ENCODE measurements at regions not wholly inside any gene's neighbourhood (a gene's known extent, or its start where the extent isn't known, plus 50 kb on each side); places are given as distances from the start of the nearest gene placed in this dataset.
A peak's percentile ranks its signal among the peaks of the same experiment; 100 is the strongest.

DNA sequence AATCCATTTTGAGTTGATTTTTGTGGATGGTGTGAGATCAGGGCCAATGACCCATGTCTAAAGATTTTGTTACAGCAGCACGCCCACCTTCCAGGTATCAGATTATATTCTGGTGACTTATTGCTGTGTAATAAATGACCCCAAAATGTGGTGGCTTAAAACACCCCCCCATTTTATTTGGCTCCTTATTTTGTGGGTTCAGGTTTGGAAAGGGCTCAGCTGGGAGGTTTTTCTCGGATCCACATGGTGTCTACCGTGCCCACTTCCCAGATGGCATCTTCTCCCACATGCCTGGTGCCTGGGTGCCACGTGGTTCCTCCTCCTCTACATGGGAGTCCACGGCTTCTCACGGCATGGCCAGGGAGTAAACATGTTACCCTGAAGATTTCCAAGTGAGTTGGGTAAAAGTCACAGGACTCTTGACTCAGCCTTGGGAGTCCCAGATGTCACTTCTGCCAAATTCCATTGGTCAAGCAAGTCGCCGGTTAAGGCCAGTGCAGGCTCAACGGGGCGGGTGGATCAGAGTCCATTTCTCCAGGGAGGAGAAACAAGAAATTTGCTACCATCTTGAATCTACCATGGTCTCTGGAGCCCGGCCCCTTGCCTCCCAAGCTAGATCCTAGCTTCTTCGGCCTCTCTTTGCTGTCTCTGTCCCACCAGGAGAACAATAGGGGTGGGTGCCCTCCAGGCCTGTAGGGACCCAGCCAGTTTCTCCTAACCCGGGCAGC lies 214.3 kb downstream of the KIF26A start:
- DNase-seq: no peak
- H3K9me3 ChIP-seq (replicated peaks; ENCODE audit: control insufficient read depth, low read depth, low read length): peaks cover 10% of the 10 kb centered on the region
- 91% methylated on average over 4 of the region's 13 CpGs for WGBS (ENCODE audit: insufficient coverage)

DNA sequence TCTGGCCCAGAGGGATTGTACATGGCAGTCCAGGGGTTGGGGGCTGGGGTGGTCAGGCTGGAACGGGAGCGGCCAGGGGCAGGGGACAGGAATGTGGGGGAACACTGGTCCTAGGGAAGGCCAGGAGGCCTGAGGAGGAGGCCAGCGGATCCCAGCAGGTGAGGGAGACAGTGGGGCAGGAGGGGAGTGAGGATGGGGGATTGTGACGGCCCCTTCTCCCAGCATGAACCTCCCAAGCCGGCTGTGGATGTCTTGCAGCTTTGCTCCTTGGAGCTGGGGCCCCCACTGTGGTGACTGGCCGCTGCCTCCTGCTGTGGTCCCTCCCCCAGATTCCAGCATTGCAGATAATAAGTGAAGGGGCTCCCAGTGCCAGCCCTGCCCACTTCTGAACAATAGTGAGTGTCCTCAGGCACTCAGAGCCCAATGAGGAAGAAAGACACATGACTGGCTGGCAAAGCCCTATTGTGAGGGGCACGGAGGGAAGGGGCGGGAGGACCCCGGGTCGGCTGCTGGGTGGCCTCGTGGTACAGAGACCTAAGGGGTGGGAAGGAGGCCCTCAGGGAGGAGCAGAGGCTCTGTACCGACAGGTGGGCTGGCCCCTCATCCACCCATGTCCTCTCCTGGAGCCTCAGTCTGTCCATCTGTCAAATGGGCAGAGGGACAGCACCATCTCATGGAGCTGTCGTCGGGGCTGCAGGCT lies 215.0 kb downstream of the KIF26A start:
- Histone ChIP-seq H3K36me3 (ENCODE audit: control insufficient read depth, insufficient read depth, low read length) (no peaks in the 10 kb centered on the region), H3K4me1 (ENCODE audit: control insufficient read depth, insufficient read depth, low read length) (peaks cover 46% of the 10 kb centered on the region), H3K9me3 (replicated peaks; ENCODE audit: control insufficient read depth, low read depth, low read length) (peaks cover 10% of the 10 kb centered on the region), H3K4me3 (ENCODE audit: low read length) (no peak overlapping the region), H3K27ac (ENCODE audit: low read length) (no peak overlapping the region), H3K27me3 (ENCODE audit: control insufficient read depth, insufficient read depth, low read length) (no peaks in the 10 kb centered on the region)
- DNase-seq: no peak
- 92% methylated on average over 11 of the region's 14 CpGs for WGBS (ENCODE audit: insufficient coverage)

More for the DNA sequence above, 214.3 kb downstream of the KIF26A start:
- Histone ChIP-seq H3K36me3 (ENCODE audit: control insufficient read depth, insufficient read depth, low read length) (no peaks in the 10 kb centered on the region), H3K27ac (ENCODE audit: low read length) (no peak overlapping the region), H3K4me1 (ENCODE audit: control insufficient read depth, insufficient read depth, low read length) (peaks cover 46% of the 10 kb centered on the region), H3K4me3 (ENCODE audit: low read length) (no peak overlapping the region), H3K27me3 (ENCODE audit: control insufficient read depth, insufficient read depth, low read length) (no peaks in the 10 kb centered on the region)

DNA sequence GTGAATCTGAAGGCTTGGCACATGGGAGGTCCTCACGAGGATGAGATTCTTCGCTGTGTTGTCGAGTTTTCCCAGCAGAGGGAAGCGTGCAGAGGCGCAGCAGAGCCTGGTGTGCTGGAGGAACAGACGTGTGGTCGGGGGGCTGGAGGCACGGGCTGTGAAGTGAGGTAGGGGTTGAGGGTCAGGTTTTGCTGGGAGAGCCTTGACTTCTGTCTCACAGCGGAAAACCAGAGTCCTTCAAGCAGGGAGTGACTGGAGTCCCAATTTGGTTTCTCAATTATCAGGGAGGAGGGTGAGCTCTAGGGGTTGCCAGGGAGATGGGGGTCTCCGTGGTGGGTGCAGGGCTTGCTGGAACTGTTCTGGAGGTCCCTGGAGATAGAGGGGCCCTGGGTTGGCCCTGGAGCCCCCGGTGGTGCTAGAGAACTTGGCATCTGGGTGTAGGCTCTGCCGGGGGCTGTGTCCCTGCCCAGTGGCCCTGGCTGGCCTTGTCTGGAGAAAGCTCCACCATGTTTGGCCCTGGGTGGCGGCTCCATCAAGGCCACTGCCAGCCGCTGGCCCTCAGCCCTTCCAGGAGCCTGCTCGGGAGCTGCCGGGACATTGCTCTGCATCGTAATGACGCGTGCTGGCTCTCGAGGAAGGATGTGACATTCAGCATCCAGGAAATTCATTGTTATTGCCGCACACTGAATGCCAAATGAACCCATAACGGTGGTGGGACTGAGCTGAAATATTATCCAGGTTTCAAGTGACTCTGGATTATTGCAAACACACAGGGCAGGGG lies 215.7 kb downstream of the KIF26A start:
- peaks cover 46% of the 10 kb centered on the region for H3K4me1 ChIP-seq (ENCODE audit: control insufficient read depth, insufficient read depth, low read length)
- DNase-seq: peak; percentile 61
- H3K9me3 ChIP-seq (replicated peaks; ENCODE audit: control insufficient read depth, low read depth, low read length): peaks cover 10% of the 10 kb centered on the region
- H3K27ac ChIP-seq (ENCODE audit: low read length): peak overlapping the region; percentile 82
- no peak overlapping the region for H3K4me3 ChIP-seq (ENCODE audit: low read length)
- no peaks in the 10 kb centered on the region for H3K36me3 ChIP-seq (ENCODE audit: control insufficient read depth, insufficient read depth, low read length)
- WGBS (ENCODE audit: insufficient coverage): 35% methylated on average over 22 of the region's 22 CpGs
- H3K27me3 ChIP-seq (ENCODE audit: control insufficient read depth, insufficient read depth, low read length): no peaks in the 10 kb centered on the region

DNA sequence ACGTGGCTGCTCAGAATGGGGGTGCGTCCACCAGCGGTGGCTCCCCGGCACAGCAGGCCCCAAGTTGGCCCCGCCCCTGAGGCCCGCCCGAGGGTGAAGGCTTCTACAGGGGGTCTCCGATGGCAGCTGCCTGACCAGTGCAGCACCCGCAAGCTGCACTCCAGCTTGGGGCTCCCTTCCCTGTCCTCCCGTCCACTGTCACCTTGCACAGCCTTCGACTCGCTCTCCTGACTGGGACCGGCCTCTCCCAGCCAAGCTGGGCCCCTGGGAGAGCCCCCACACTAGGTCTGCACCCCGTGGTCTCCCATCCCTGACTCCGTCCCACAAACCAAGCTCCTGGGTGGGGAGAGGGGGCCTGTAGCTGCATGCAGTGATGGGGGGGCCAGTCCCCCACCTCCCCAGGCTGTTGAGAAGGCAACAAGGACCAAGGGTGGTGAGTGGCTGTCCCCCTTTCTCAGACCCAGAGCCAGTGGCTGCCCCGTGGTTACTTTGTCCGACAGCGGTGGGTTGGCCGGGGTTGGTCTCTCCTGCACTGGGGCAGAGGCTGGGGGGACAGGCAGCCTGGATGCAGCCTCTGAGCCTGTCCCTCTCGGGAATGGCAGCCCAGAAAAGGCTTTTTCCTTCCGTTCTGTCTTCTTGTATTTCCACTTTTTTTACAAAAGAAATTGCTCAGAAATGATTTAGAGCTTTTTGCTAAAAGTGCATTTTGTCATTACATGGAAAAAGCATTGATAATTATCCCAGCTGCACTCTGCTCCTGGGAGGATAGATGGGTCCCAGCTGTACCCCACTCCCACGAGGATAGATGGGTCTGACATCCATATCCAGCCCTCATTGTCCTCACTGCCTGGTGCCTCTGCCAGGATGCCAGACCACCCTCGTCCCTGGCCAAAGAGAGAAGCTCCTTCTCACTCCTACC lies 217.0 kb downstream of the KIF26A start:
- no peak for DNase-seq
- peaks cover 38% of the 10 kb centered on the region for H3K4me1 ChIP-seq (ENCODE audit: control insufficient read depth, insufficient read depth, low read length)
- 30% methylated on average over 16 of the region's 23 CpGs for WGBS (ENCODE audit: insufficient coverage)
- H3K27me3 ChIP-seq (ENCODE audit: control insufficient read depth, insufficient read depth, low read length): no peaks in the 10 kb centered on the region
- peaks cover 10% of the 10 kb centered on the region for H3K9me3 ChIP-seq (replicated peaks; ENCODE audit: control insufficient read depth, low read depth, low read length)
- H3K27ac ChIP-seq (ENCODE audit: low read length): peak overlapping the region; percentile 47
- no peaks in the 10 kb centered on the region for H3K36me3 ChIP-seq (ENCODE audit: control insufficient read depth, insufficient read depth, low read length)
- H3K4me3 ChIP-seq (ENCODE audit: low read length): no peak overlapping the region

DNA sequence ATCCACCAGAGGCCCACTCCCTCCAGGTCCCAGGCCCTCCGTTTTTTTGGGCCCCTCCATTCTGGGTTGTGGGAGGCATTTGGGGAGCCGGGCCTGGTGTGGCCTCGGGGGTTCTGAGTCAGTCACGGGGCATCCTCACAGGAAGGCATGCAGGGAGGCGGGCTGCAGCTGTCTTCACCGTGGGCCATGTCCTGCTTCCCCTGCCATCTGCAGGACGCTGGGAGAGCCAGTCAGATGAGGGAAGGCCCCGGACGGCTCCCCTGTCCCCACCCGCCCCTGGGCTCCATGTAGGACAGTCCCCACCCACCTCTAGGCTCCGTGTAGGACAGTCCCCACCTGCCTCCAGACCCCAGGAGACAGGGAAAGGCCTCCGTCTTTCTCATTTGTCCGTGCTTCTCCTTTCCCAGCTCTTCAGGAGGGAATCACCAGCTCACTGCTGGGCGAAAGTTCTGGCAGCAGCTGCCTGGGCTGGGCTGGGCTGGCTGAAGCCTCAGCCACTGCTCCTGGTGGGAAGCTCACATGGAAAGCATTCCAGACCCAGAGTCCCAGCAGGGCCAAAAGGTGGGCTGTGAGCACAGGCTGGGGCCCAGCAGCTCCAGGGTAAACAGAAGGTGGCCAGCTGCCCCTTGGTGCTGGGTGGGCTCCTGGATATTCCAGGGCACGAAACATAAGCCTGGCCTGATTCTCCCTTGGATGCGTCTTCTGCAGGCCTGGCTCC lies 217.8 kb downstream of the KIF26A start:
- H3K9me3 ChIP-seq (replicated peaks; ENCODE audit: control insufficient read depth, low read depth, low read length): peaks cover 10% of the 10 kb centered on the region
- peaks cover 32% of the 10 kb centered on the region for H3K4me1 ChIP-seq (ENCODE audit: control insufficient read depth, insufficient read depth, low read length)
- H3K27ac ChIP-seq (ENCODE audit: low read length): peak overlapping the region; percentile 47
- no peaks in the 10 kb centered on the region for H3K27me3 ChIP-seq (ENCODE audit: control insufficient read depth, insufficient read depth, low read length)
- 42% methylated on average over 12 of the region's 16 CpGs for WGBS (ENCODE audit: insufficient coverage)
- H3K36me3 ChIP-seq (ENCODE audit: control insufficient read depth, insufficient read depth, low read length): no peaks in the 10 kb centered on the region
- peak; percentile 44 for DNase-seq
- H3K4me3 ChIP-seq (ENCODE audit: low read length): no peak overlapping the region

DNA sequence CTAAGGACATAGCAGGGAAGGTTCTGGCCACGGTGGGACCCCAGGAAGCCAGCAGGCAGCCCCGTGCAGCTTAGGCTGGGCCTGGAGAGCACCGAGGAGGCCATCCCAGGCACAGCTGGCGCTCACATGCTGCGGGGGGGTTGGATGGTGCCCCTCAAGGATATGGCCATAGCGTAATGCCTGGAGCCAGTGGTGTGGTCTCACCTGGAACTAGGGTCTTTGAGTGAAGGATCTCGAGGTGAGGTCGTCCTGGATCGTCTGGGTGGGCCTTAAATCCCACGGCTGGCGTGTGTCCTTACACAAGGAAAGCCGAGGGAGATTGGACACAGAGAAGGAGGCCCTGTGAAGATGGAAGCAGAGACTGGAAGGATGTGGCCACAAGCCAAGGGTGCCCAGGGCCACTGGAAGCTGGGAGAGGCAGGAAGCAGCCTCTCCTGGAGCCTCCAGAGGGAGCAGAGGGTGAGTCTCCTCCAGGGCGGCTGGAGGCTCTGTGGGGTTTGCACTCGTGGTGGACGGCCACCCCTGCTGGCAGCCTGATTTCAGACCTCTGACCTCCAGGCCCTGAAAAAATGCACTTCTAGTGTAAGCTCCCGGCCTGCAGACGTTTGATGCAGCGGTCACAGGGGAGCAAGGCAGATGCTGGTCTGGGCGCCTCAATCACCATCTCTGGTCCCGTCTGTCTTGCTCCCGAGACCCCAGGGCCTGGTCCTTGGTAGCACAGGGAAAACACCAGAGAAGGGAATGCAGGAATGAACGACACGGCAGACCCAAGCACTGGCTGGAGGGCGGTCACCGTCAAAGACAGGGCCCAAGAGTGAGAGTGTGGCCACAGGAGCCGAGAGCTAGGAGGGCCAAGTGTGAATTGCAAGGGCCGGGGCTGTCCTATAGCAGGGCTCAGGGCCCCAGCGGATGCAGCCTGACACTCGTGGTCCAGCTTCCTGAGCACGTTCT lies 218.6 kb downstream of the KIF26A start:
- peaks cover 10% of the 10 kb centered on the region for H3K9me3 ChIP-seq (replicated peaks; ENCODE audit: control insufficient read depth, low read depth, low read length)
- no peaks in the 10 kb centered on the region for H3K36me3 ChIP-seq (ENCODE audit: control insufficient read depth, insufficient read depth, low read length)
- no peaks in the 10 kb centered on the region for H3K27me3 ChIP-seq (ENCODE audit: control insufficient read depth, insufficient read depth, low read length)
- H3K27ac ChIP-seq (ENCODE audit: low read length): no peak overlapping the region
- DNase-seq: no peak
- H3K4me3 ChIP-seq (ENCODE audit: low read length): no peak overlapping the region
- H3K4me1 ChIP-seq (ENCODE audit: control insufficient read depth, insufficient read depth, low read length): peaks cover 32% of the 10 kb centered on the region
- WGBS (ENCODE audit: insufficient coverage): 78% methylated on average over 28 of the region's 30 CpGs

DNA sequence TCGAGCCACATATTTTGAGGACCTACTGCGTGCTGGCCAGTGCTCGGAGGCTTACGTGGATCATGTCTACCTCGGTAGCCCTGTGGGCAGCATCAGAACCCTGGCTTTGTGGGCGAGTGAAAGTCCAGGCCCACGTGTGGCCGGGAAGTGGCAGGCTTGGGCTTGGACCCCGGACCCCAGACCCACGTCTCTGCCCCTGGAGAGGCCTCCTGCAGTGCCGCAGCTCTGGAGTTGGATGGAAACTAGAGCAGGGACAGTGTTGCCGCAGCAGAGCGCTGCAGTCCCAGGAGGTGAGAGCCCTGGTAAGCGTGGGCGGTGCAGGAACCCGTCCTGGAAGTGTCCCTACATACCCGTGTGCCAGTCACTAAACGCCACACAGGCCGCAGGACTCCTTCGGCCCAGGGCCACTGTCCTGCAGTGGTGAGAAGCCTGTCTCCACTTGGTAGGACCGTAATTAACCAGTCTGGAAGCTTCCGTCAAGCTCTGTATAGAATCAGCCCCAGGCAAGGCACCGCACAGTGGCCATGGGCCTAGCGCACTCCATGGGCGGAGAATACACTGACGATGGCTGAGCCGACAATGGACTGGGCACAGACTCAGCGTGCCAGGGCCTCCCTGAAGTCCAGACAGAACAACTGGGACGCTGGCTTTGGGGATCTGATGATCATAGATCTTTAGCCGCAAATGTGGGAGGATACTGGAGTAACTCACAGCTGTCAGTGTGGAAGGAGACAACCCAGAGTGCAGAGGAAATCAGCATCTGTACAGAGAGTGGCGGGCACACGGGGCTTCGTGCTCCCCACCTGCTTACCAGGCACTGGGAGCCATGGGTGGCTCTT lies 219.5 kb downstream of the KIF26A start:
- peaks cover 1% of the 10 kb centered on the region for H3K9me3 ChIP-seq (replicated peaks; ENCODE audit: control insufficient read depth, low read depth, low read length)
- H3K4me1 ChIP-seq (ENCODE audit: control insufficient read depth, insufficient read depth, low read length): peaks cover 32% of the 10 kb centered on the region
- WGBS (ENCODE audit: insufficient coverage): 88% methylated on average over 31 of the region's 33 CpGs
- no peak overlapping the region for H3K27ac ChIP-seq (ENCODE audit: low read length)
- H3K36me3 ChIP-seq (ENCODE audit: control insufficient read depth, insufficient read depth, low read length): no peaks in the 10 kb centered on the region
- no peak for DNase-seq
- H3K27me3 ChIP-seq (ENCODE audit: control insufficient read depth, insufficient read depth, low read length): no peaks in the 10 kb centered on the region
- no peak overlapping the region for H3K4me3 ChIP-seq (ENCODE audit: low read length)

All from muscle of leg (tissue), 3 donors.